GM12875 (cell line): ENCODE measurements at regions not wholly inside any gene's neighbourhood (a gene's known extent, or its start where the extent isn't known, plus 50 kb on each side); places are given as distances from the start of the nearest gene placed in this dataset.
"Not testable (repeated sequence)": the region's sequence is repeated elsewhere in the genome, so short reads cannot be mapped to it uniquely, and the experiment has no call there.

Experiments
- H3K4me3 ChIP-seq: one replicate; pipeline ENCODE4 v1.5.1; 2011; ENCODE audit warnings: low read depth, low read length, control low read depth
- TF ChIP-seq, protein P1 (sequence below): IDR thresholded peaks from 2 replicates; pipeline ENCODE4 v1.5.1; 2011; ENCODE audit warnings: low read depth, mild to moderate bottlenecking, control low read depth, inconsistent platforms, low read length, moderate library complexity, borderline replicate concordance; ENCODE audit not compliant: insufficient read depth

GRCh38 chr4:79164907-79165610 is 160.8 kb downstream of the NAA11 start:
- TF ChIP-seq, protein P1, sequence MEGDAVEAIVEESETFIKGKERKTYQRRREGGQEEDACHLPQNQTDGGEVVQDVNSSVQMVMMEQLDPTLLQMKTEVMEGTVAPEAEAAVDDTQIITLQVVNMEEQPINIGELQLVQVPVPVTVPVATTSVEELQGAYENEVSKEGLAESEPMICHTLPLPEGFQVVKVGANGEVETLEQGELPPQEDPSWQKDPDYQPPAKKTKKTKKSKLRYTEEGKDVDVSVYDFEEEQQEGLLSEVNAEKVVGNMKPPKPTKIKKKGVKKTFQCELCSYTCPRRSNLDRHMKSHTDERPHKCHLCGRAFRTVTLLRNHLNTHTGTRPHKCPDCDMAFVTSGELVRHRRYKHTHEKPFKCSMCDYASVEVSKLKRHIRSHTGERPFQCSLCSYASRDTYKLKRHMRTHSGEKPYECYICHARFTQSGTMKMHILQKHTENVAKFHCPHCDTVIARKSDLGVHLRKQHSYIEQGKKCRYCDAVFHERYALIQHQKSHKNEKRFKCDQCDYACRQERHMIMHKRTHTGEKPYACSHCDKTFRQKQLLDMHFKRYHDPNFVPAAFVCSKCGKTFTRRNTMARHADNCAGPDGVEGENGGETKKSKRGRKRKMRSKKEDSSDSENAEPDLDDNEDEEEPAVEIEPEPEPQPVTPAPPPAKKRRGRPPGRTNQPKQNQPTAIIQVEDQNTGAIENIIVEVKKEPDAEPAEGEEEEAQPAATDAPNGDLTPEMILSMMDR: no peak
- H3K4me3 ChIP-seq: no peak overlapping the region

- H3K4me3 ChIP-seq: no peak overlapping the region
- TF ChIP-seq, protein P1: no peak
Measured at GRCh38 chr4:79163981-79164490, 161.8 kb downstream of the NAA11 start.

GRCh38 chr4:79160962-79161361 is 164.9 kb downstream of the NAA11 start:
- TF ChIP-seq, protein P1: no peak
- H3K4me3 ChIP-seq: no peak overlapping the region

DNA sequence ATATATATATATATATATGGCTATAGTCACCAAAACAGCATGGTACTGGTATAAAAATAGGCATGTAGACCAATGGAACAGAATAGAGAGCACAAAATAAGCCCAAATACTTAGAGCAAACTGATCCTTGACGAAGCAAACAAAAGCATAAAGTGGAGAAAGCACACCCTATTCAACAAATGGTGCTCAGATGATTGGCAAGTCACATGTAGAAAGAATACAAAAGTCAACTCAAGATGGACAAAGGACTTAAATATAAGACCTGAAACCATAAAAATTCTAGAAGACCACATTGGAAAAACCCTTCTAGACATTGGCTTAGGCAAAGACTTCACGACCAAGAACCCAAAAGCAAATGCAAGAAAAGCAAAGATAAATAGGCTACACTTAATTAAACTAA is 167.2 kb downstream of the NAA11 start:
- H3K4me3 ChIP-seq: not testable (repeated sequence)

GRCh38 chr4:79155336-79155735 is 170.5 kb downstream of the NAA11 start:
- TF ChIP-seq, protein P1: no peak
- no peak overlapping the region for H3K4me3 ChIP-seq

- H3K4me3 ChIP-seq: no peak overlapping the region
- TF ChIP-seq, protein P1: no peak
Measured at GRCh38 chr4:79150820-79151416, 174.9 kb downstream of the NAA11 start.

DNA sequence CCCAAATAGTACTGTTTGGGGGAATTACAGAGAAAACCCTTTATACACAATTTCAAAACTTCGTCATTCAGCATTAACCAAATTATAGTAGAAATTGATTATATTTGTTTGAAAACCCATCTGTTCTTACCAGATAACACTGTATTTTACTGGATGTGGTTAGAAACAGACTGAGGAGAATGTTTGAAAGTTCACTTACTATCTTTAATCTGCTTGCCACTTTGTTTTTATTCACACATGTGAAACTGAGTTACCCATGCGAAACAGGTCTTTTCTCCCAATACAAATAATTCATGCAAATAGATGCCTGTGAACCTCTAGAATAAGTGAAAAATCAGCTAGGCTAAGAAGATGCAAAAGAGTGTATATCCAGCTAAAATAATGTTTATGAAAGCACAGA is 177.5 kb downstream of the NAA11 start:
- TF ChIP-seq, protein P1: no peak

More for the DNA sequence above, 177.5 kb downstream of the NAA11 start:
- H3K4me3 ChIP-seq: no peak overlapping the region
